Colonic mucosa (tissue), 4 donors: ENCODE measurements at regions not wholly inside any gene's neighbourhood (a gene's known extent, or its start where the extent isn't known, plus 50 kb on each side); places are given as distances from the start of the nearest gene placed in this dataset.

Experiments used
- DNase-seq: peaks from one replicate; pipeline ENCODE4 v3.0.0-alpha.2; 2020
- H3K27ac ChIP-seq: fragments of 200-600 bp; one replicate; pipeline ENCODE4 v1.8.0; 2021
- H3K27me3 ChIP-seq: fragments of 200-600 bp; one replicate; pipeline ENCODE4 v1.8.0; 2021
- H3K36me3 ChIP-seq: fragments of 200-600 bp; one replicate; pipeline ENCODE4 v1.8.0; 2021
- H3K4me1 ChIP-seq: fragments of 200-600 bp; one replicate; pipeline ENCODE4 v1.8.0; 2021; ENCODE audit warnings: mild to moderate bottlenecking
- H3K4me3 ChIP-seq: fragments of 200-600 bp; one replicate; pipeline ENCODE4 v1.8.0; 2021
- H3K9ac ChIP-seq, 2 donors: one replicate each; pipeline ENCODE4 v1.7.0; 2013; ENCODE audit warnings: control low read depth in 2 of 2, low read depth in 2 of 2, low read length in 2 of 2
- H3K9me3 ChIP-seq: fragments of 200-600 bp; one replicate; pipeline ENCODE4 v1.8.0; 2021
- intact Hi-C: fragments of 100-400 bp; cut with DNase I; formaldehyde crosslinking; loops from one replicate; pipeline ENCODE4 v1.14.1; 2022
- TF ChIP-seq, protein P1 (sequence below): fragments of 200-600 bp; IDR thresholded peaks from one replicate; pipeline ENCODE4 v1.8.0; 2022; ENCODE audit warnings: antibody characterized with exemption, mild to moderate bottlenecking
- donor health status: healthy.
- donor health status: DM: no; HTN: no; CAD: no.
- donor health status: DM: no; HTN: no; CAD: no.

- intact Hi-C loops: no loop called here
- TF ChIP-seq, protein P1, sequence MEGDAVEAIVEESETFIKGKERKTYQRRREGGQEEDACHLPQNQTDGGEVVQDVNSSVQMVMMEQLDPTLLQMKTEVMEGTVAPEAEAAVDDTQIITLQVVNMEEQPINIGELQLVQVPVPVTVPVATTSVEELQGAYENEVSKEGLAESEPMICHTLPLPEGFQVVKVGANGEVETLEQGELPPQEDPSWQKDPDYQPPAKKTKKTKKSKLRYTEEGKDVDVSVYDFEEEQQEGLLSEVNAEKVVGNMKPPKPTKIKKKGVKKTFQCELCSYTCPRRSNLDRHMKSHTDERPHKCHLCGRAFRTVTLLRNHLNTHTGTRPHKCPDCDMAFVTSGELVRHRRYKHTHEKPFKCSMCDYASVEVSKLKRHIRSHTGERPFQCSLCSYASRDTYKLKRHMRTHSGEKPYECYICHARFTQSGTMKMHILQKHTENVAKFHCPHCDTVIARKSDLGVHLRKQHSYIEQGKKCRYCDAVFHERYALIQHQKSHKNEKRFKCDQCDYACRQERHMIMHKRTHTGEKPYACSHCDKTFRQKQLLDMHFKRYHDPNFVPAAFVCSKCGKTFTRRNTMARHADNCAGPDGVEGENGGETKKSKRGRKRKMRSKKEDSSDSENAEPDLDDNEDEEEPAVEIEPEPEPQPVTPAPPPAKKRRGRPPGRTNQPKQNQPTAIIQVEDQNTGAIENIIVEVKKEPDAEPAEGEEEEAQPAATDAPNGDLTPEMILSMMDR: no peak
- no peaks in the 10 kb centered on the region for H3K27me3 ChIP-seq
- no peaks in the 10 kb centered on the region for H3K9me3 ChIP-seq
- no peaks in the 10 kb centered on the region for H3K4me1 ChIP-seq
- H3K27ac ChIP-seq: no peak overlapping the region
- no peak overlapping the region for H3K4me3 ChIP-seq
- no peak overlapping the region for H3K9ac ChIP-seq
- no peaks in the 10 kb centered on the region for H3K36me3 ChIP-seq
- DNase-seq: no peak
Measured at GRCh38 chr2:150997066-150997465, 264.6 kb downstream of the RBM43 start.

- Histone ChIP-seq H3K4me3 (no peak overlapping the region), H3K36me3 (no peaks in the 10 kb centered on the region), H3K9me3 (no peaks in the 10 kb centered on the region), H3K4me1 (no peaks in the 10 kb centered on the region), H3K27me3 (no peaks in the 10 kb centered on the region), H3K9ac (no peak overlapping the region), H3K27ac (no peak overlapping the region)
- TF ChIP-seq, protein P1: no peak
- no peak for DNase-seq
- intact Hi-C loops: no loop called here
Measured at GRCh38 chr2:150994076-150994475, 267.6 kb downstream of the RBM43 start.

DNA sequence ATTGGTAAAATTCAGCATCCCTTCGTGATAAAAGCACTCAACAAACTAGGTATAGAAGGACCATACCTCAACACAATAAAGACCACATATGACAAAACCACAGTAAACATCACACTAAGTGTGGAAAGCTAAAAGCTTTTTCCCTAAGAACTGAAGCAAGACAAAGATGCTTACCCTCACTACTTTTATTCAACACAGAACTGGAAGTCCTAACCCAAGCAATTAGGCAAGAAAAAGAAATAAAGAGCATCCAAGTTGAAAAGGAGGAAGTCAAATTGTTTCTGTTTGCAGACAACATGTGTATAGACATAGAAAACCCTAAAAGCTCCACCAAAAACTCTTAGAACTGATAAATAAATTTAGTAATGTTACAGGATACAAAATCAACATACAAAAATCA is 271.7 kb downstream of the RBM43 start:
- TF ChIP-seq, protein P1: no peak
- intact Hi-C loops: no loop called here
- no peaks in the 10 kb centered on the region for H3K27me3 ChIP-seq

GRCh38 chr2:150985741-150986140 is 275.9 kb downstream of the RBM43 start:
- H3K27ac ChIP-seq: no peak overlapping the region
- intact Hi-C loops: no loop called here
- H3K4me3 ChIP-seq: no peak overlapping the region
- H3K36me3 ChIP-seq: no peaks in the 10 kb centered on the region
- no peaks in the 10 kb centered on the region for H3K9me3 ChIP-seq
- no peaks in the 10 kb centered on the region for H3K27me3 ChIP-seq
- TF ChIP-seq, protein P1: no peak
- no peak for DNase-seq
- no peaks in the 10 kb centered on the region for H3K4me1 ChIP-seq
- no peak overlapping the region for H3K9ac ChIP-seq

More for the DNA sequence above, 271.7 kb downstream of the RBM43 start:
- DNase-seq: no peak
- no peaks in the 10 kb centered on the region for H3K4me1 ChIP-seq
- H3K27ac ChIP-seq: no peak overlapping the region
- H3K36me3 ChIP-seq: no peaks in the 10 kb centered on the region
- H3K9me3 ChIP-seq: no peaks in the 10 kb centered on the region
- no peak overlapping the region for H3K9ac ChIP-seq
- H3K4me3 ChIP-seq: no peak overlapping the region

DNA sequence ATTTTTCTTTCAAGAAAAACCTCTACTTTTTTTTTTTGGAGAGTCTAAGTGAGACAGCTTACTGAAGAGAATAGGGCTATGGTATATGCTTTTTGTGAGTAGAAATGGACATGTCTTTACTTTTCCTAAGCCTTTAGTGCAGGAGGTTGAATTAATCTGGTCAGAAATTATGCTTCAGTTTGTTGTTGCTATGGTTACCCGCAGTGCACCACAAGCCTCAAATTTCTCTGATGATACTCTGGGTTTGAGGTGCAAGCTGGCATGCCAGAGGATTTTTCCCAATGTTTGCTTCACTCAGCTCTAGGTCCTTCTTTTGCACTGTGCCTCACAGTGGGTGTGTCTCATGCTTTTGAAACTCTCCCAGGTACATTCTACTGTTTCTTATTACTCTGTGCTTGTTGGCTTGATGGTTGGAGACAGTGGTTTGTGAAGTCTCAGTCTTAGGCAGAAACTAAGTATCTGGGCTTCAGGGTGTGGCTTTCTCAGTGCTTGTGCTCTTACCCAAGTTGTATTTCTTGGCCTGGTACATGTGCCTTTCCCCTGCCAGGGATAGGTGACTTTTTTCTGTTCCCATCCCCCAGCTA is 278.3 kb downstream of the RBM43 start:
- H3K4me3 ChIP-seq: no peak overlapping the region
- TF ChIP-seq, protein P1: no peak
- intact Hi-C loops: no loop called here
- H3K9me3 ChIP-seq: no peaks in the 10 kb centered on the region
- no peak overlapping the region for H3K27ac ChIP-seq
- H3K9ac ChIP-seq: no peak overlapping the region
- no peak for DNase-seq
- H3K27me3 ChIP-seq: no peaks in the 10 kb centered on the region
- H3K36me3 ChIP-seq: no peaks in the 10 kb centered on the region
- H3K4me1 ChIP-seq: no peaks in the 10 kb centered on the region
